ENCODE measurements at regions not wholly inside any gene's neighbourhood (a gene's known extent, or its start where the extent isn't known, plus 50 kb on each side); places are given as distances from the start of the nearest gene placed in this dataset.
"Not testable (repeated sequence)": the region's sequence is repeated elsewhere in the genome, so short reads cannot be mapped to it uniquely, and the experiment has no call there.

- DNase-seq (ENCODE audit: low read depth) = no peak
These were observed 1260.0 kb downstream of the BRINP3 start for GRCh38 chr1:189217646-189218045.

- no peak for DNase-seq (ENCODE audit: low read depth)
These were observed 1256.9 kb downstream of the BRINP3 start for GRCh38 chr1:189220750-189221149.

- DNase-seq (ENCODE audit: low read depth) = not testable (repeated sequence)
These were observed 1251.9 kb downstream of the BRINP3 start for GRCh38 chr1:189225794-189226145.

DNA sequence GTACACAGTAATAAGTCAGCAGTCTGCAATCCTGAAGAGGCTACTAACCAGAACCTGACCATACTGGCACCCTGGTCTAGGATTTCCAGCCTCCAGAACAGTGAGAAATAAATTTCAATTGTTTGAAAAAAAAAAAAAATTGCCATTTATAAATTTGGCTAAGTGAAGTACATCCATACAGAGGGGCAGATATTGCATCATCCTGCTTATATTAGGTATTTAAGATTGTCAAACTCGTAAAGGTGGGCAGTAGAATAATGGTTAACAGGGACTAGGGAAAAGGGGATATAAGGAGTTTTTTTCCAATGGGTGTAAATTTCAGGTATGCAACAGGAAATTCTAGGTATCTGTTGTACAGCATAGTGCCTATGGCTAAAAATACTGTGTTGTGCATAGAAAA lies 1250.9 kb downstream of the BRINP3 start:
- no peak for DNase-seq (ENCODE audit: low read depth)

- no peak for DNase-seq (ENCODE audit: low read depth)
These were observed 1240.7 kb downstream of the BRINP3 start for GRCh38 chr1:189237008-189237407.

DNA sequence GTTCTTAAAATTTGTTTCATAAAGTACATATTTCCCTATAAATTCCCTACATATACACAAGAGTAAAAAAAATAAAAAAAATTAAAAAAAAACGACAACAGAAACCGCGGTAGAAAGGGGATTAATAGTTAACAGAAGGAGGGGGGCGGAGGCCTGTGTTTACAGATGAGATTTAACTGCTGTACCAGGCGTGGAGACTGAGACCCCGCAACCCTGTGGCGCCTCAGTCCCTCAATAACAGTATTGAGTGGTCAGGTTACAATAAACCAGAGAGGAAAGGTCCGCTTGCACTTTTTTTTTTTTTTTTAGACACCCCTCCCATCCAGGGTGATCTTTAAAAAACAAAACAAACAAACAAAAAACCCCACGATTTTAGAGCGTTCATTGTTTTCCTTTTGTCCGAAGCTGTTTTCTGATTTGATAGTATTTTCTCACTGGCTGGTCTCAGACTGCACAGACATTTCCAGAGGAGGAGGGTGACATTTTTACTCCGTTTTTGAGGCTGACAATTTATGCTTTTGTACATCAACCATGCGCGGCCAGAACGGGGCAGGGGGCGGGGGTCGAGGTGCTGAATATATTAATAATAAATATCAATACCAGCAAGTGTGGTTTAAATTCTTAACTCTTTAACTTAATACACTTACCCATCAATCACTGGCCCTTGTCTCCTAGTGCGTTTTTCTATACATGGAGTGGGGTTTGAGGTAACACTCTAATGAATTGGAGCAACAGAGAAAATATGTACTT lies 1223.9 kb downstream of the BRINP3 start:
- DNase-seq (ENCODE audit: low read depth) = no peak

GRCh38 chr1:189261128-189261527 lies 1216.5 kb downstream of the BRINP3 start:
- DNase-seq (ENCODE audit: low read depth) = not testable (repeated sequence)

DNA sequence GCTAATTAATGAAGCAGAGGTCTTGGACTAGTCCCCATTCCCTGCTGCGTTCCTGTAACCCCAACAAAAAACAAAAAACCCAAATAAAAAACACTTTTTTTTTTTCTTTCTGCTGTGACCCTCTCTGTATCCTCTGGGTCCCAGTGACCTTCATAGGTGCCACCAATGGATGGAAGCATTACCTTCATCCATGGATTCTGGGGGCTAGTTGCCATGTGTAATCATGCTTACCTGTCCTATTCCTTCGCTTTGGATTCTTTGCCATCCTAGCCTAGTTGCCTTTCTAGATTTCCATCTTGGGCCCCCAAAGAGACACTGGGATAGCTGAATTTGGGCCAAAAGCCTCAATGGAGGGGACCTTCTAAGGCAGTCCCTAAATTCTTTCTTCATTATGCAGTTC lies 1208.7 kb downstream of the BRINP3 start:
- DNase-seq (ENCODE audit: low read depth) = no peak

DNA sequence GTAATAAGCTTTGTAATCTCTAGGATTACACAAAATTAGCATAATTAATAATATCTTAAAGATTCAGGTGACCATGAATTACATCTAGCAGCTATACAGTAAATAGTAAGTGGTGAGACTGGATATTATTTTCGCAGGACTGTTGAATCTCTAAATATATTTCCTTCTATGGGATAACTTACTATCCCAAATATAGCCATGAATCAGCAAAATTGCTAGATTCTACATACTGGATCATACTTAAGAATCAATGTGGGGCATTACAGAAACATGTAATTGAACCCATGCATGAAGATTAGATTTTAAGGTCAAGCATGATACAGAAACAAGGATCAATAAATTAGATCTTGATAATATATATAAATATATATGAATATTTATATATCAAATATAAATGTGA lies 1203.4 kb downstream of the BRINP3 start:
- no peak for DNase-seq (ENCODE audit: low read depth)

- no peak for DNase-seq (ENCODE audit: low read depth)
These were observed 1201.9 kb downstream of the BRINP3 start for GRCh38 chr1:189275796-189276195.

DNA sequence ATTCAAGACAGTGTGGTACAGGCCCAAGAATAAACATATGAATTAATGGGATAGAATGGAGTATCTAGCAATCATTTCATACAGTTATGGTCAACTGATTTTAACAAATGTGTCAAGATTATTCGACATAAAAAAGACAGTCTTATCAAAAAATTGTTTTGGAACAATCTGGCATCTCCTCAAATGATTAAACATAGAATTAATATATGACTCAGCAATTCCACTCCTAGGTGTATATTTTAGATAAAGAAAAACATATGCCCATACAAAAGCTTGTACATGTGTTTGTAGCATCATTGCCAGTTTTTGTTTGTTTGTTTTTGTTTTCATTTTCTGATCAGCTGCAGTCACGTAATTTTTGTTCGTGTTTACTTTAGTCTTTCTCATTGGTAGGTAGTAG lies 1188.3 kb downstream of the BRINP3 start:
- DNase-seq (ENCODE audit: low read depth) = no peak

- DNase-seq (ENCODE audit: low read depth) = no peak
These were observed 1176.4 kb downstream of the BRINP3 start for GRCh38 chr1:189301235-189301634.

GRCh38 chr1:189305279-189305678 lies 1172.4 kb downstream of the BRINP3 start:
- DNase-seq (ENCODE audit: low read depth) = no peak

- no peak for DNase-seq (ENCODE audit: low read depth)
These were observed 1165.7 kb downstream of the BRINP3 start for GRCh38 chr1:189311915-189312314.

GRCh38 chr1:189312499-189312898 lies 1165.2 kb downstream of the BRINP3 start:
- no peak for DNase-seq (ENCODE audit: low read depth)

DNA sequence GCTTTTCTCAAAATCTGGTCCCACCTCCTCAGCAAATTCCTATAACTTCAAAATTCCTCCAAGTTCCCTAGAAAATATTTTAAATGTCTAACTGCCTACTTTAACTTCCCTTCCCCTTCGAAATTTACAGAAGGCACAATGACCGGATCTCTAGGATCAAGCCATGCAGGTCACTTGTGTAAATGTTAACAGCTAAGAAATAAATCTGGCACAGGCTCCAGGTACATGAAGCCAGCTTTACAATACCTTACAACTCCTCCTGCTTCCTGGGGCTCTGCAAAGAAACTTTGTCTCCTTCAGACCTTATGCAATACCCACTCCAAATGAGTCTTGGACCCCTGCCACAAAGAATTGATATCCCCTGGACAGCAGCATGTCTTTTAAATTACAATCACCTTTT lies 1164.2 kb downstream of the BRINP3 start:
- DNase-seq (ENCODE audit: low read depth) = no peak

- DNase-seq (ENCODE audit: low read depth) = no peak
These were observed 1162.4 kb downstream of the BRINP3 start for GRCh38 chr1:189315035-189315901.

- DNase-seq (ENCODE audit: low read depth) = no peak
These were observed 1154.6 kb downstream of the BRINP3 start for GRCh38 chr1:189323091-189323490.

- not testable (repeated sequence) for DNase-seq (ENCODE audit: low read depth)
These were observed 1146.6 kb downstream of the BRINP3 start for GRCh38 chr1:189331071-189331470.

- DNase-seq (ENCODE audit: low read depth) = no peak
These were observed 1141.3 kb downstream of the BRINP3 start for GRCh38 chr1:189336115-189337100.

DNA sequence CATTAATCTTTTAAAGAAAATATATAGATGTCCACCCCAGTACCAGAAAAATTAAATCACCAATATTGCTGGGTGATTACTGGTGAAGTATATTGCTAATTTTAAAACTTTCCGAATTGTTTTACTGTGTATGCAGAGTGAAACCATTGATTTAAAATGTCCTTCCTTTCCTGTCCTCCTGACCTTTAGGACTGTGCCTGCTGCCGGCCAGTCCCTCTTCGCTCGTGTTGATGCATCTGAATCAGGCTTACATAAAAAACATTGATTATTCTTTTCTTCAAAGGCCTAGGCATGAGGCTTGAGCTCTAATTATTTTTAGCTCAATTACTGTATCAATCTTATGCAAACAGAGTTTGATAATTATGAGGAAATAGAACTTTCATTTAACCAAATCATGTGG lies 1128.1 kb downstream of the BRINP3 start:
- DNase-seq (ENCODE audit: low read depth) = no peak

GRCh38 chr1:189350983-189351616 lies 1126.6 kb downstream of the BRINP3 start:
- DNase-seq (ENCODE audit: low read depth) = no peak

Data from stromal cell of bone marrow (primary cell).